ENCODE measurements at regions not wholly inside any gene's neighbourhood (a gene's known extent, or its start where the extent isn't known, plus 50 kb on each side); places are given as distances from the start of the nearest gene placed in this dataset.
"Not testable (repeated sequence)": the region's sequence is repeated elsewhere in the genome, so short reads cannot be mapped to it uniquely, and the experiment has no call there.

DNA sequence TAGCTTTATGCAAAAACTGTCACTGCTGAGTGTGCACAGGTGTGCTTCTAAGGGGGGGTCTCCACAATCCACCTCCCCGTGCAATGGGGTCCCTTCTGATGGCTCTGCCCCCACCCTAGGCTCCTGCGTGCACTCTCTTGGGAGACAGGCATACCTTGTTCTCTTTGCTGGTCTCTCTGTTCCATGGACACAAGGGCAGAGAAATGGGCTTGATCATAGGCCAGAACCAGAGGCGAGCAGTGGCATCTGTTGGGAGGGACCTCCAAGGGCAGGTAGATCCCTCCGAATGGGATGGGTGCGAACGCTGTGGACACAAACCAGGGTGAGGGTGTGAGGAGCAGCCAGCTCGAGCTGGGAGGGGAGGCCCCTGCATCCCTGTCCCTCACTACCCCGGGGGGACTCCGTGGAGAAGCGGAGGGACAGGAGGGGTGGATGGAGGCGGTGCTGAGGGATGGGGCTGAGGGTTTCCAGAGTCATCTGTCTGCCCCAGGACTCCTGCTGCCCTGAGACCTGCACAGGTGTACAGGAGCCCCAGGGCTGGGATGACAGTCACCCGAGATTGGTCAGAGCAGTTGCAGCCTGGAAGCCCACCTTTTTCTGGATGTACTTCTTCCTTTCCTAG lies 175.0 kb downstream of the KLF13 start:
- DNase-seq (ENCODE audit: low read depth) = no peak
- TF ChIP-seq, protein P1, sequence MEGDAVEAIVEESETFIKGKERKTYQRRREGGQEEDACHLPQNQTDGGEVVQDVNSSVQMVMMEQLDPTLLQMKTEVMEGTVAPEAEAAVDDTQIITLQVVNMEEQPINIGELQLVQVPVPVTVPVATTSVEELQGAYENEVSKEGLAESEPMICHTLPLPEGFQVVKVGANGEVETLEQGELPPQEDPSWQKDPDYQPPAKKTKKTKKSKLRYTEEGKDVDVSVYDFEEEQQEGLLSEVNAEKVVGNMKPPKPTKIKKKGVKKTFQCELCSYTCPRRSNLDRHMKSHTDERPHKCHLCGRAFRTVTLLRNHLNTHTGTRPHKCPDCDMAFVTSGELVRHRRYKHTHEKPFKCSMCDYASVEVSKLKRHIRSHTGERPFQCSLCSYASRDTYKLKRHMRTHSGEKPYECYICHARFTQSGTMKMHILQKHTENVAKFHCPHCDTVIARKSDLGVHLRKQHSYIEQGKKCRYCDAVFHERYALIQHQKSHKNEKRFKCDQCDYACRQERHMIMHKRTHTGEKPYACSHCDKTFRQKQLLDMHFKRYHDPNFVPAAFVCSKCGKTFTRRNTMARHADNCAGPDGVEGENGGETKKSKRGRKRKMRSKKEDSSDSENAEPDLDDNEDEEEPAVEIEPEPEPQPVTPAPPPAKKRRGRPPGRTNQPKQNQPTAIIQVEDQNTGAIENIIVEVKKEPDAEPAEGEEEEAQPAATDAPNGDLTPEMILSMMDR (IDR thresholded peaks at IDR 0.05; ENCODE audit: insufficient read depth, low read depth, low read length) = no peak

DNA sequence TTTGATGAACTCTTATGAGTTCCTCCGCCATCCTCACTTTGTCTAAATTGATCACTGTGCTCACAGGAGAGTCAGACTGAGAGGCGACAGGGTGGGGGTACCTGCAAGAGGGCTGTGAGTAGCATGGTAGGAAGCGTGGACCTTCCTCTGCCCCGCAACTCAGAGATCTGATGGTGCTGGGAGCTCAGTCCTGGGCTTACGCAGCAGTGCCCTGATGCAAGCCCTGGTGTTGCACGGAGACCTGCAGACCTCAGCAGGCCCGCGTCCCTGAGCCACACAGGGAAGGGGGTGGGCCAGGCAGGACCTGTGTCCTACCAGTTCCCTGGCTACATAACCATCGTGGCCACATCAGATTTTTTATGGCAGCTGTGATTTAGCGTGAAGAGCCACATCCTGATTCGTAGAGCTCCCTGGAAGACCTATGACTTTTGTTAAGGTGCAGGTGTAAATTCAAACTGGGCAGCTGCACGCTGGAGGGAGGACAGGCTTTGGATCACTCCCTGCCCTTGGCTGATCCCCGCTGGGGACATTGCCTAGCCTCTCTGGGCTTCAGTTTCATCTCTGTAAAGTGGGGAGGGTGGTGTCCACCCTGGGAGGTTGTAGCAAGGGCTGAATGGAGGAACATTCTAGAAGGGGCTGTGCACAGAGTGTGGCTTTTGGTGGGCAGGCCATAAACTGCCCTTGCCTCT lies 176.1 kb downstream of the KLF13 start:
- TF ChIP-seq, protein P1 (IDR thresholded peaks at IDR 0.05; ENCODE audit: insufficient read depth, low read depth, low read length) = no peak
- no peak for DNase-seq (ENCODE audit: low read depth)
- no peak overlapping the region for H3K4me3 ChIP-seq (ENCODE audit: low read depth, low read length)

More for the DNA sequence above, 175.0 kb downstream of the KLF13 start:
- no peak overlapping the region for H3K4me3 ChIP-seq (ENCODE audit: low read depth, low read length)

- H3K4me3 ChIP-seq (ENCODE audit: low read depth, low read length) = no peak overlapping the region
- DNase-seq (ENCODE audit: low read depth) = no peak
- TF ChIP-seq, protein P1 (IDR thresholded peaks at IDR 0.05; ENCODE audit: insufficient read depth, low read depth, low read length) = no peak
Measured at GRCh38 chr15:31503256-31503655, 176.6 kb downstream of the KLF13 start.

GRCh38 chr15:31503758-31504461 lies 177.3 kb downstream of the KLF13 start:
- no peak for DNase-seq (ENCODE audit: low read depth)
- TF ChIP-seq, protein P1 (IDR thresholded peaks at IDR 0.05; ENCODE audit: insufficient read depth, low read depth, low read length) = no peak

DNA sequence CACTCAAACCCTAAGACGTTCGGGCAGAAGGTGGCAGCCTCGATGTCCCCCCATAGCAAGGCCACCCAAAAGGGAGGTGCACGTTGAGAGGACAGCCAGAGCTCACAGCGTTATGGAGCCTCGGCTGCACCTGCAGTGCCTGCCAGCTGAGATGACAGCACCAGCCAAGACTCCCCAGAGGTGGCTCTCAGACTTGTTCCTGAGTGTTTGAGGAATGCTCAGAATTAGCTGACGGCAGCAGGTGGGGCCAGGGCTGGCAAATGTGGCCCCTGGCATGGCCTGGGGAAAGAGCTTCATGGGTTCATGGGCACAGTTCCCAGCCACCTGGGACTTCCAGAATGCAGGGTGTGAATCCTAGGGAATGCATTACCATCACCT lies 177.8 kb downstream of the KLF13 start:
- no peak overlapping the region for H3K4me3 ChIP-seq (ENCODE audit: low read depth, low read length)
- DNase-seq (ENCODE audit: low read depth) = no peak
- TF ChIP-seq, protein P1 (IDR thresholded peaks at IDR 0.05; ENCODE audit: insufficient read depth, low read depth, low read length) = no peak

More at GRCh38 chr15:31503758-31504461, 177.3 kb downstream of the KLF13 start:
- H3K4me3 ChIP-seq (ENCODE audit: low read depth, low read length) = no peak overlapping the region

DNA sequence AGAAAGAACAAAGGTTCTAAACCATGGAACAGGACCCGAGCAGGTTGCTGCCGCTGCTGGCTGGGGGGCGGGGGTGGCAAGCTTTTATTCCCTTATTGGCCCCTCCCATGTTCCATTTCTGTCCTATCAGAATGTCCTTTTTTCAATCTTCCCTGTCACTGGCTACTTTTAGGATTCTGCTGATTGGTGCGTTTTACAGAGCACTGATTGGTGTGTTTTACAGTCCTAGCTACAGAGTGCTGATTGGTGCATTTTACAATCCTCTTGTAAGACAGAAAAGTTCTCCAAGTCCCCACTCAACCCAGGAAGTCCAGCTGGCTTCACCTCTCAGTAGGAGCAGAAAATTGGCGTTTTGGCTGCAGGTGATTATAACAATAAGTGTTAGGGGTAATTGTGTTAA lies 180.9 kb downstream of the KLF13 start:
- not testable (repeated sequence) for DNase-seq (ENCODE audit: low read depth); H3K4me3 ChIP-seq (ENCODE audit: low read depth, low read length)

DNA sequence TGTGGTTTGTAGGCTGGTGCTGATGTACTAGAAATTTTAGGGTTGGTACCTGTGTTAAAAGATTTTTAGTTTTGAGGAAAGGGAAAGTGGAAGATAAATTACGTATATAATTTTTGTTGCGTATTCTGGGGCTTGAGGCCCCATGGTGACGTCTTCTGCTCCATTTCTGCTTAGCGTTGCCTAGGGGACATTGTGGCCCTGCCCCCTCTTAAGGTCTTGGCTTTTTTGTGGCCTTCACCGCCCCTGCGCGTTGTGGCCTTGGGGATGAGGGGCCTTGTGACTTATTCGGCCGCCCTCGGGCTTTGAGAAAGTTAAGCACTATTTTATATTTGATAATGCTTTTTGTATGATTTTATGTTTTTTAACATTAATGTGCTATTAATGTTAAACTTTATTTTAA lies 182.0 kb downstream of the KLF13 start:
- no peak for DNase-seq (ENCODE audit: low read depth)
- H3K4me3 ChIP-seq (ENCODE audit: low read depth, low read length) = no peak overlapping the region
- TF ChIP-seq, protein P1 (IDR thresholded peaks at IDR 0.05; ENCODE audit: insufficient read depth, low read depth, low read length) = no peak

Measured in fibroblast of villous mesenchyme (primary cell).